SK-N-MC (cell line): ENCODE measurements at regions not wholly inside any gene's neighbourhood (a gene's known extent, or its start where the extent isn't known, plus 50 kb on each side); places are given as distances from the start of the nearest gene placed in this dataset.

Experiments
- EZH2 ChIP-seq: fragments of 200-600 bp; sonication (generic); IDR thresholded peaks from one replicate; pipeline ENCODE4 v1.6.1; 2017; ENCODE audit warnings: antibody characterized with exemption
- POLR2AphosphoS5 ChIP-seq: IDR thresholded peaks from 2 replicates; pipeline ENCODE4 v1.6.1; 2012; ENCODE audit warnings: mild to moderate bottlenecking, low read depth, low read length, borderline replicate concordance

GRCh38 chr2:33873076-33873605, 274.0 kb upstream of the FAM98A start:
- TF ChIP-seq POLR2AphosphoS5: no peak
- no peak for TF ChIP-seq EZH2
